ENCODE measurements at regions not wholly inside any gene's neighbourhood (a gene's known extent, or its start where the extent isn't known, plus 50 kb on each side); places are given as distances from the start of the nearest gene placed in this dataset.
"Not testable (repeated sequence)": the region's sequence is repeated elsewhere in the genome, so short reads cannot be mapped to it uniquely, and the experiment has no call there.

DNA sequence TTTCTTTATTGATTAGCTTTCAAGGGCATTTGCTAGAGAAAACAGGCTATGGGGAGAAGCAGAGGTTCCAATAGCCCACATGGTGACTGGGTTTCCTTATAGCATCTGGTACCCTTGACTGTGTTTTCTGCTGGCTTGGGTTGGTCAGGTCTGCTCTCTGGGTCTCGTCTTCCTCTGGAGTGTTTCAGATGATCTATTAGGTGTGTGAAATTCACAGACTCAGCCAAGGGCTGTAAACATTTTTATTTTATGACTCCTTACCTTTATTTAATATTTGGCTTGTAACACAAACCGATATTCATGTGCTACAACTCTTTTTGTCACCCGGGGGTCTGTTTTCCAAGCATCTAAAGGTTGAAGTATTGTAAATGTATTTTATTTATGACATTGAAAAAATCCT is 338.9 kb downstream of the GADD45G start:
- no peak overlapping the region for H3K4me3 ChIP-seq (ENCODE audit: low read depth, low read length)
- DNase-seq (ENCODE audit: low read depth), result no peak
- TF ChIP-seq, protein P1, sequence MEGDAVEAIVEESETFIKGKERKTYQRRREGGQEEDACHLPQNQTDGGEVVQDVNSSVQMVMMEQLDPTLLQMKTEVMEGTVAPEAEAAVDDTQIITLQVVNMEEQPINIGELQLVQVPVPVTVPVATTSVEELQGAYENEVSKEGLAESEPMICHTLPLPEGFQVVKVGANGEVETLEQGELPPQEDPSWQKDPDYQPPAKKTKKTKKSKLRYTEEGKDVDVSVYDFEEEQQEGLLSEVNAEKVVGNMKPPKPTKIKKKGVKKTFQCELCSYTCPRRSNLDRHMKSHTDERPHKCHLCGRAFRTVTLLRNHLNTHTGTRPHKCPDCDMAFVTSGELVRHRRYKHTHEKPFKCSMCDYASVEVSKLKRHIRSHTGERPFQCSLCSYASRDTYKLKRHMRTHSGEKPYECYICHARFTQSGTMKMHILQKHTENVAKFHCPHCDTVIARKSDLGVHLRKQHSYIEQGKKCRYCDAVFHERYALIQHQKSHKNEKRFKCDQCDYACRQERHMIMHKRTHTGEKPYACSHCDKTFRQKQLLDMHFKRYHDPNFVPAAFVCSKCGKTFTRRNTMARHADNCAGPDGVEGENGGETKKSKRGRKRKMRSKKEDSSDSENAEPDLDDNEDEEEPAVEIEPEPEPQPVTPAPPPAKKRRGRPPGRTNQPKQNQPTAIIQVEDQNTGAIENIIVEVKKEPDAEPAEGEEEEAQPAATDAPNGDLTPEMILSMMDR (IDR thresholded peaks at IDR 0.05; ENCODE audit: control insufficient read depth, extremely low read depth, insufficient read depth), result no peak

DNA sequence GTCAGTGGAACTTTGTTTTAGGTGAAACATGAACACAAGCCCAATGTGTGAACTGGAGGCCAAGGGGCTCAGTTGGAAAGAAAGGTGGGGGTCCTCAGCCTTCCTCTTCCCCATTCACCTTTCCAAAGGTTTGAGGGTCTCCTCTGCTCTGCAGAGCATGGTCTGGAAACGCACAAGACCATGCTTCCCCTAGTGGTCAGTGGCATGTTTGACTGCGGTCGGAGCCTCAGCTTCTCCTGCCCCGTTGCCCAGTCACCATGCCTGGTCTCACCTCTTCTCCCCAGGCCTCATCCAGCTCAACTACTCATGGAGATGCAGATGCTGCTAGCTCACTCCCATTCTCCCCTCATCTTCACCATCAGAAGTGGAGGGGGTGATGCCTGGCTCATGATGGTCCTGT is 340.3 kb downstream of the GADD45G start:
- DNase-seq (ENCODE audit: low read depth), result no peak
- H3K4me3 ChIP-seq (ENCODE audit: low read depth, low read length), result no peak overlapping the region
- TF ChIP-seq, protein P1 (IDR thresholded peaks at IDR 0.05; ENCODE audit: control insufficient read depth, extremely low read depth, insufficient read depth), result no peak

DNA sequence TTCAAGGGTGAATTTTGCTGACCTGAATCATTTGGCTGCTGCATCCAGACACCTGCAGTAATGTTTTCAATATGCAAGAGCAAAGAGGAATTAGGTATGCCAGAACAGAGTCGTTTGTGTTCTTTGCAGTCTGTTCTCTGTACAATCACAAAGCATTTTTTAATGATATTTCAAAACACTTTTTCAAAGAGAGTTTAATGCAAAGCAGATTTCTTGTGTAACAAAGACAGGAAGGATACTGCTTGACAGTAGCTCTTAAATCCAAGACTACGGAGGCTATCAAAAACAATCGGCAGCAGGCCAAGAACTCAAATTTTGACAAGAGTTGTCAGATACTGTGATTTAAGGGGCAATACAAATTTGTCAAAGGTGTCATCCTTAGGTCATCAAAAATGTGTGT is 341.9 kb downstream of the GADD45G start:
- DNase-seq (ENCODE audit: low read depth), result no peak
- H3K4me3 ChIP-seq (ENCODE audit: low read depth, low read length), result no peak overlapping the region
- TF ChIP-seq, protein P1 (IDR thresholded peaks at IDR 0.05; ENCODE audit: control insufficient read depth, extremely low read depth, insufficient read depth), result no peak

DNA sequence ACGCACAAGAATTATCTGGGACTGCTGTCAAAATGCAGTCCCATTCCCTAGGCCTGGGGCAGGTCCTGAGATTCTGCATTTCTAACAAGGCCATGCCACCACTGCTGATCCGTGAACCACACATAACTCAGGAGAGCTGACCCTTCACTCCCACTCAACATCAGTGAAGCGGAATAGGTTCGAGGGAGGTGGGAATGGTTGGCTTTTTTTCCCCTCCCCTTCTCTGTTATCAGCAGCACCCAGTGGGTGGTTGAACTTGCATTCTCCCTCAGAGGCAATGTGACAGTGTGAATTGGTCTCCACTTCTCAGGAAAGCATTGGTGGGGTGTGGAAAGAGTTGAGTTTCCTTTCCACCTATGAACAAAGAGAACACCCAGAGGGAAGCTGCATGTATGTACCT is 344.3 kb downstream of the GADD45G start:
- H3K4me3 ChIP-seq (ENCODE audit: low read depth, low read length), result no peak overlapping the region
- TF ChIP-seq, protein P1 (IDR thresholded peaks at IDR 0.05; ENCODE audit: control insufficient read depth, extremely low read depth, insufficient read depth), result no peak
- no peak for DNase-seq (ENCODE audit: low read depth)

DNA sequence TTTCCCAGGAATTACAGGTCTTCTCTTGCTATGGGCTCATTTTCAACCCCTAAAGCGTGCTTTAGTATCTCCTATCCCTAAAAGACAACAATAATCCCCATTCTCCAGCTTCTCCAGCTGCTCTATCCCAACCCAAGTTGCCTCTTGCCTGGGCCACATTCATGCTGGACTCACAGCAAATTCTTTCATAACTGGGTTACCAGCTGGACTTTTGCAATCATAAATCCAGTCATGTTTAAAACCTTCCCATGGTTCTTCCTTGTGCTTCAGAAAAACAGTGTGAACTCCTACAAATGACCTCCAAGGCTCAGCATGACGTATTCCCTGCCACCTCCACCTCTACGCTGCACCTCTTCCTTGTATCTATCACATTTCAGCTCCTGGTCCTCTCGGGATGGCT is 346.9 kb downstream of the GADD45G start:
- TF ChIP-seq, protein P1 (IDR thresholded peaks at IDR 0.05; ENCODE audit: control insufficient read depth, extremely low read depth, insufficient read depth), result no peak
- H3K4me3 ChIP-seq (ENCODE audit: low read depth, low read length), result no peak overlapping the region
- no peak for DNase-seq (ENCODE audit: low read depth)

DNA sequence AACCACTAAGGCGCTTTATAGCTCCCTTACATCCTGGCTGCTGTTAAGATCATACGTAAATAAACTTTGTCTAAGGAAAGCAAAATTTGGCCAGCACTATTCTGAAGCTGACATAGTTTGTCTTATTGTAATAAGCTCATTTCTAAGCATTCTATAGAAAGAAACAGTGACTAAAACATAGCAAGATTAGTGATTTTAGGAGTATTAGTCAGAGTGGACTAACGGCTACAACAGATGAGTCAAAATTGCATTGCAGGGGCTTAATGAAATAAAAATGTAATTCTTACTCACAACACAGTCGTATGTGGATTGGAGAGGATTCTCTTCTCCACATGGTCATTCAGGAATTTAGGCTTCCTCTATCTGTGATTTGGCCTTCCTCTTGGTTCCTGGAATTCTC is 347.6 kb downstream of the GADD45G start:
- DNase-seq (ENCODE audit: low read depth), result no peak
- TF ChIP-seq, protein P1 (IDR thresholded peaks at IDR 0.05; ENCODE audit: control insufficient read depth, extremely low read depth, insufficient read depth), result no peak
- H3K4me3 ChIP-seq (ENCODE audit: low read depth, low read length), result no peak overlapping the region

DNA sequence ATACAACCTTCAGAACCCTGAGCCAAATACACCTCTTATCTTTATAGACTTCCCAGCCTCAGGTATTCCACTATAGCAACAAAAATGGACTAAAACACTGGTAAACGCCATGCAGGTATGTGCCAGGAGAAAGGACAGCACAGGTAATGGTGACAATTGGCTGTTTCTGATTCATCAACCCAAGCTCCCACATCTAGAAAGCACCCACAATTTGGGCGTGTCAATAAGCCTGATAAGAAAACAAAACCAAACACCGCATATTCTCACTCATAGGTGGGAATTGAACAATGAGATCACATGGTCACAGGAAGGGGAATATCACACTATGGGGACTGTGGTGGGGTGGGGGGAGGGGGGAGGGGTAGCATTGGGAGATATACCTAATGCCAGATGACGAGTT is 348.5 kb downstream of the GADD45G start:
- DNase-seq (ENCODE audit: low read depth); H3K4me3 ChIP-seq (ENCODE audit: low read depth, low read length): not testable (repeated sequence)
